PC-3 (cell line): ENCODE measurements at regions not wholly inside any gene's neighbourhood (a gene's known extent, or its start where the extent isn't known, plus 50 kb on each side); places are given as distances from the start of the nearest gene placed in this dataset.

ENCODE experiments used
- ATAC-seq: fragments of 200-7000 bp; cut with Tn5 transposase; 2 replicates; pipeline ENCODE4 v1.9.1; 2020; ENCODE audit warnings: mild to moderate bottlenecking, moderate library complexity
- BruUV-seq: library from RNA; stranded (reverse); fragments of 400-500 nt; replicated peaks from 2 replicates; lab custom pipeline; 2021; lab: Mats Ljungman, UMichigan
- CTCF ChIA-PET: fragments of 300-600 bp; sonication (Branson Sonifier 250); formaldehyde crosslinking; loops from one replicate; lab custom pipeline; 2022; ENCODE audit warnings: antibody characterized with exemption; lab: Charles Lee
- POLR2A ChIA-PET: fragments of 300-600 bp; sonication (Branson Sonifier 250); formaldehyde crosslinking; loops from one replicate; lab custom pipeline; 2022; ENCODE audit warnings: antibody characterized with exemption; ENCODE audit not compliant: unreplicated experiment; lab: Charles Lee
- DNase-seq: peaks from one replicate; pipeline ENCODE4 v3.0.0-alpha.2; 2015
- H2AFZ ChIP-seq: fragments of 300-600 bp; sonication (generic); 2 replicates; pipeline ENCODE4 v1.6.0; 2016; ENCODE audit warnings: antibody characterized with exemption, low read length
- H3F3A ChIP-seq: fragments of 300-600 bp; sonication (generic); one replicate; pipeline ENCODE4 v1.6.0; 2017; ENCODE audit warnings: antibody characterized with exemption, low read length, control low read depth, mild to moderate bottlenecking; ENCODE audit not compliant: unreplicated experiment
- H3K27ac ChIP-seq: fragments of 300-600 bp; sonication (generic); 2 replicates; pipeline ENCODE4 v1.5.1; 2016; ENCODE audit warnings: mild to moderate bottlenecking, low read length
- H3K27me3 ChIP-seq: fragments of 300-600 bp; sonication (generic); 2 replicates; pipeline ENCODE4 v1.6.1; 2016; ENCODE audit warnings: low read length, mixed read lengths
- H3K36me3 ChIP-seq: fragments of 300-600 bp; sonication (generic); 2 replicates; pipeline ENCODE4 v1.6.1; 2016; ENCODE audit warnings: low read depth, mixed run types, low read length, mixed read lengths
- H3K4me1 ChIP-seq: fragments of 300-600 bp; sonication (generic); 2 replicates; pipeline ENCODE4 v1.5.1; 2016; ENCODE audit warnings: low read length; ENCODE audit not compliant: insufficient read depth
- H3K4me2 ChIP-seq: fragments of 300-600 bp; sonication (generic); 2 replicates; pipeline ENCODE4 v1.6.0; 2016; ENCODE audit warnings: low read length
- H3K4me3 ChIP-seq: fragments of 300-600 bp; sonication (generic); 2 replicates; pipeline ENCODE4 v1.5.1; 2016; ENCODE audit warnings: mild to moderate bottlenecking, low read length, mixed read lengths
- H3K79me2 ChIP-seq: fragments of 300-600 bp; sonication (generic); 2 replicates; pipeline ENCODE4 v1.6.1; 2017; ENCODE audit warnings: low read length, mixed read lengths
- H3K9ac ChIP-seq: fragments of 300-600 bp; sonication (generic); 2 replicates; pipeline ENCODE4 v1.6.0; 2016; ENCODE audit warnings: mild to moderate bottlenecking, low read length
- H3K9me2 ChIP-seq: fragments of 300-600 bp; sonication (generic); replicated peaks from 2 replicates; pipeline ENCODE4 v1.6.1; 2016; ENCODE audit warnings: mixed run types, low read length, mixed read lengths
- H3K9me3 ChIP-seq: fragments of 300-600 bp; sonication (generic); 2 replicates; pipeline ENCODE4 v1.6.1; 2016; ENCODE audit warnings: low read length, mixed read lengths
- H4K20me1 ChIP-seq: fragments of 300-600 bp; sonication (generic); 2 replicates; pipeline ENCODE4 v1.6.1; 2016; ENCODE audit warnings: low read length, mixed read lengths
- EZH2 ChIP-seq: fragments of 300-600 bp; sonication (generic); IDR thresholded peaks from one replicate; pipeline ENCODE4 v1.6.1; 2017; ENCODE audit warnings: antibody characterized with exemption, mild to moderate bottlenecking, low read length; ENCODE audit not compliant: unreplicated experiment
- EZH2phosphoT487 ChIP-seq: fragments of 300-600 bp; sonication (generic); IDR thresholded peaks from 2 replicates; pipeline ENCODE4 v1.6.1; 2018; ENCODE audit warnings: mild to moderate bottlenecking, antibody characterized with exemption, low read length, borderline replicate concordance
- intact Hi-C: fragments of 100-400 bp; cut with micrococcal nuclease; formaldehyde crosslinking; loops from 2 replicates; pipeline ENCODE4 v1.9.0; 2023
- TF ChIP-seq, protein P1 (sequence below): fragments of 300-600 bp; sonication (generic); conservative IDR thresholded peaks from 2 replicates; pipeline ENCODE4 v1.5.1; 2017; ENCODE audit warnings: antibody characterized with exemption, low read depth, mild to moderate bottlenecking, low read length

DNA sequence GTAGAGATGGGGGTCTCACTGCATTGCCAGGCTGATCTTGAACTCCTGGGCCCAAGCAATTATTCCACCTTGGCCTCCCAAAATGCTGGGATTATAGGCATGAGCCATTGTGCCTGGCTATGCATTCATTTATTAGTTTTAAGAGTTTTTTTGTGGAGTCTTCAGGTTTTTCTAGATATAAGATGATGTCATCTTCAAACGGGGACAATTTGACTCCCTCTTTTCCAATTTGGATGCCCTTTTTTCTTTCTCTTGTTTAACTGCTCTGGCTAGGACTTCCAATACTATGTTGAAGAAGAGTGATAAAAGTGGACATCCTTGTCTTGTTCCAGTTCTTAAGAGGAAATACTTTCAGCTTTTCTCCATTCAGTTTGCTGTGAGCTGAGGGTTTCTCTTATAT, 113.7 kb upstream of the PARD3B start:
- CTCF ChIA-PET: no interaction called here
- no peak for TF ChIP-seq EZH2
- no peak for TF ChIP-seq EZH2phosphoT487
- TF ChIP-seq, protein P1, sequence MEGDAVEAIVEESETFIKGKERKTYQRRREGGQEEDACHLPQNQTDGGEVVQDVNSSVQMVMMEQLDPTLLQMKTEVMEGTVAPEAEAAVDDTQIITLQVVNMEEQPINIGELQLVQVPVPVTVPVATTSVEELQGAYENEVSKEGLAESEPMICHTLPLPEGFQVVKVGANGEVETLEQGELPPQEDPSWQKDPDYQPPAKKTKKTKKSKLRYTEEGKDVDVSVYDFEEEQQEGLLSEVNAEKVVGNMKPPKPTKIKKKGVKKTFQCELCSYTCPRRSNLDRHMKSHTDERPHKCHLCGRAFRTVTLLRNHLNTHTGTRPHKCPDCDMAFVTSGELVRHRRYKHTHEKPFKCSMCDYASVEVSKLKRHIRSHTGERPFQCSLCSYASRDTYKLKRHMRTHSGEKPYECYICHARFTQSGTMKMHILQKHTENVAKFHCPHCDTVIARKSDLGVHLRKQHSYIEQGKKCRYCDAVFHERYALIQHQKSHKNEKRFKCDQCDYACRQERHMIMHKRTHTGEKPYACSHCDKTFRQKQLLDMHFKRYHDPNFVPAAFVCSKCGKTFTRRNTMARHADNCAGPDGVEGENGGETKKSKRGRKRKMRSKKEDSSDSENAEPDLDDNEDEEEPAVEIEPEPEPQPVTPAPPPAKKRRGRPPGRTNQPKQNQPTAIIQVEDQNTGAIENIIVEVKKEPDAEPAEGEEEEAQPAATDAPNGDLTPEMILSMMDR: no peak

DNA sequence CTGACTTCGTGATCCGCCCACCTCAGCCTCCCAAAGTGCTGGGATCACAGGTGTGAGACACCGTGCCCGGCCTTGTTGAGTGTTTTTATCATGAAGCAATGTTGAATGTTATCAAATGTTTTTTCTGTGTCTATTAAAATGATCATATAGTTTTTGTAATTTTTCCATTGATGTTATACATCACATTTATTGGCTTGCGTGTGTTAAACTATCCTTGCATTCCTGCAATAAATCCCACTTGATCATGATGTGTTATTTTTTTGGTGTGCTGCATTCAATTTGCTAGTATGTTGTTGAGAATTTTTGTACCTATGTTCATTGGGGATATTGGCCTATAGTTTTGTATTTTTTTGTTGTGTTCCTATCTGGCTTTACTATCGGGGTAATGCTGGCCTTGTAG, 113.1 kb upstream of the PARD3B start:
- Histone ChIP-seq H4K20me1 (no peaks in the 10 kb centered on the region), H3K79me2 (no peaks in the 10 kb centered on the region), H3K27ac (no peak overlapping the region), H3K4me3 (no peak overlapping the region), H3K4me1 (no peaks in the 10 kb centered on the region), H3K4me2 (no peak overlapping the region), H3K27me3 (no peaks in the 10 kb centered on the region), H2AFZ (no peak overlapping the region), H3F3A (no peaks in the 10 kb centered on the region), H3K9me2 (no peaks in the 10 kb centered on the region), H3K9me3 (peaks cover 10% of the 10 kb centered on the region; the same call in 1 of the 2 replicates), H3K9ac (no peak overlapping the region), H3K36me3 (no peaks in the 10 kb centered on the region)
- TF ChIP-seq EZH2phosphoT487 (no peak), EZH2 (no peak)
- ChIA-PET CTCF (no interaction called here), POLR2A (no interaction called here)
- ATAC-seq (no peak), DNase-seq (no peak)
- BruUV-seq: no TSS peak
- intact Hi-C loops: no loop called here

More for the DNA sequence above, 113.7 kb upstream of the PARD3B start:
- POLR2A ChIA-PET: no interaction called here
- Histone ChIP-seq H3K79me2 (no peaks in the 10 kb centered on the region), H3K27ac (no peak overlapping the region), H3K9me3 (peaks cover 10% of the 10 kb centered on the region; the same call in 1 of the 2 replicates), H2AFZ (no peak overlapping the region), H4K20me1 (no peaks in the 10 kb centered on the region), H3K4me2 (no peak overlapping the region), H3K27me3 (no peaks in the 10 kb centered on the region), H3K4me3 (no peak overlapping the region), H3K9ac (no peak overlapping the region), H3F3A (no peaks in the 10 kb centered on the region), H3K36me3 (no peaks in the 10 kb centered on the region), H3K9me2 (no peaks in the 10 kb centered on the region), H3K4me1 (no peaks in the 10 kb centered on the region)
- intact Hi-C loops: no loop called here
- no peak for ATAC-seq
- BruUV-seq: no TSS peak
- DNase-seq: no peak

DNA sequence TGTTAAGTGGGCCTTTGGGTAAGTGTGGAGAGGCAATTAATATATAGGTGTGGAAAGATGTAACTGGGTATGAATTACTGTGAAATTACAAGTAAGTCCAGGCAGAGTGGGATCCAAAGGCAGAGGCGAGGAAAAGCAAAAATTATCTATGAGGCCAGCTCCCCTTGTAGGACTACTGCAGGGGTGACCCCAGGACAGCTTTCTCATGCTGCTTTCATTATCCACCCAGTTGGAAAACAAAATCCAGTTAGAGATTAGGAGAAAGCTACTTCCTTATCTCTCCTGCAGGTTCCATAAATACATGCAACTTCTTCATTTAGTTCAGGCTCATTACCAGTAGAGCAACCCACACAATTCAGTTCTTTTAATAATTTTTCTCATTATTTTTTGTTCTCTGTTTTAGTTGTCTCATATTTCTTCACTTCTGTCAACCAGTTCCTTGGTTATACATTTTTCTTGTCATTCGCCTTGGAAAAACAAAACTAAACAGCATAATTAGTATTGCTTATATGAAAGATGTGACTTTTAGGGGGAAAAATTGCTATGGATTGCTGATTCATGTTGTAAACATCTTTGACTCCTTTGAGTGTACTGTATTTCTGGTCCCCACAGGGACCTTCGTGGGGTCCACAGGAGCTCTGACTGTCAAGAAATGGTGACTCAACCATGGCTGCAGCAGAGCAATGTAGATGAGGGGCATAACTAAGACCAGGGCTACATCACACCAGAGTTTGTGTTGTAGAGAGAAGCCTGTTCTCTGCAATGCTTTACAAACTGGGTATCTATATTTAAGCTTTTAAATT, 110.4 kb upstream of the PARD3B start:
- Histone ChIP-seq H3K27ac (no peak overlapping the region), H3K79me2 (no peaks in the 10 kb centered on the region), H3K4me2 (no peak overlapping the region), H3K4me3 (no peak overlapping the region), H3K9ac (no peak overlapping the region), H4K20me1 (no peaks in the 10 kb centered on the region), H3K27me3 (no peaks in the 10 kb centered on the region), H2AFZ (no peak overlapping the region), H3K9me2 (no peaks in the 10 kb centered on the region), H3F3A (no peaks in the 10 kb centered on the region), H3K4me1 (no peaks in the 10 kb centered on the region), H3K36me3 (no peaks in the 10 kb centered on the region), H3K9me3 (peaks cover 10% of the 10 kb centered on the region; the same call in 1 of the 2 replicates)
- no TSS peak for BruUV-seq
- TF ChIP-seq, protein P1: no peak
- TF ChIP-seq EZH2: no peak
- TF ChIP-seq EZH2phosphoT487: no peak
- no peak for ATAC-seq
- DNase-seq: no peak
- ChIA-PET CTCF (no interaction called here), POLR2A (no interaction called here)
- intact Hi-C loops: no loop called here
